Osteoblast (primary cell): ENCODE measurements at regions not wholly inside any gene's neighbourhood (a gene's known extent, or its start where the extent isn't known, plus 50 kb on each side); places are given as distances from the start of the nearest gene placed in this dataset.

Source experiments
- DNase-seq: peaks from one replicate; pipeline ENCODE4 v3.0.0; 2011; ENCODE audit warnings: low spot score, mixed read lengths; ENCODE audit not compliant: insufficient read length; ENCODE audit errors: missing footprints
- H2AFZ ChIP-seq: 2 replicates; pipeline ENCODE4 v1.6.0; 2011; ENCODE audit warnings: mild to moderate bottlenecking, low read length
- H3K27ac ChIP-seq: 2 replicates; pipeline ENCODE4 v1.5.1; 2011; ENCODE audit warnings: mild to moderate bottlenecking, low read depth, low read length, moderate library complexity
- H3K27me3 ChIP-seq: 2 replicates; pipeline ENCODE4 v1.6.0; 2012; ENCODE audit warnings: mild to moderate bottlenecking, control low read depth, inconsistent platforms, low read length, moderate library complexity; ENCODE audit not compliant: insufficient read depth
- H3K36me3 ChIP-seq: 2 replicates; pipeline ENCODE4 v1.5.1; 2011; ENCODE audit warnings: mild to moderate bottlenecking, low read length, control low read depth, moderate library complexity; ENCODE audit not compliant: insufficient read depth
- H3K4me1 ChIP-seq: 2 replicates; pipeline ENCODE4 v1.5.1; 2011; ENCODE audit warnings: mild to moderate bottlenecking, low read length, control low read depth, moderate library complexity; ENCODE audit not compliant: insufficient read depth
- H3K4me2 ChIP-seq: 2 replicates; pipeline ENCODE4 v1.6.0; 2011; ENCODE audit warnings: mild to moderate bottlenecking, low read length; ENCODE audit not compliant: insufficient read depth
- H3K4me3 ChIP-seq: fragments of 200-600 bp; sonication (generic); 3 replicates; pipeline ENCODE4 v1.5.1; 2012; ENCODE audit warnings: mild to moderate bottlenecking, low read length, inconsistent platforms; ENCODE audit not compliant: insufficient read depth
- H3K79me2 ChIP-seq: 2 replicates; pipeline ENCODE4 v1.6.0; 2012; ENCODE audit warnings: mild to moderate bottlenecking, low read length, control low read depth, inconsistent platforms; ENCODE audit not compliant: insufficient read depth
- H3K9me3 ChIP-seq: 2 replicates; pipeline ENCODE4 v1.5.1; 2011; ENCODE audit warnings: low read depth, low read length, control low read depth
- H4K20me1 ChIP-seq: 2 replicates; pipeline ENCODE4 v1.6.0; 2012; ENCODE audit warnings: mild to moderate bottlenecking, low read length, control low read depth; ENCODE audit not compliant: insufficient read depth
- CTCF ChIP-seq: IDR thresholded peaks from 2 replicates; pipeline ENCODE4 v1.5.1; 2011; ENCODE audit warnings: mild to moderate bottlenecking, low read depth, low read length, moderate library complexity; ENCODE audit errors: extremely low read depth

- Histone ChIP-seq H3K4me1 (no peaks in the 10 kb centered on the region), H3K27me3 (no peaks in the 10 kb centered on the region), H3K4me3 (no peak overlapping the region), H3K79me2 (no peaks in the 10 kb centered on the region), H3K9me3 (peaks cover 10% of the 10 kb centered on the region), H4K20me1 (no peaks in the 10 kb centered on the region), H2AFZ (no peak overlapping the region), H3K27ac (no peak overlapping the region), H3K4me2 (no peak overlapping the region), H3K36me3 (no peaks in the 10 kb centered on the region)
- DNase-seq: no peak
- TF ChIP-seq CTCF: no peak
These were observed 483.2 kb upstream of the GYPC start for GRCh38 chr2:126172631-126173184.

- DNase-seq: no peak
- Histone ChIP-seq H3K4me3 (no peak overlapping the region), H3K79me2 (no peaks in the 10 kb centered on the region), H3K4me1 (no peaks in the 10 kb centered on the region), H3K36me3 (no peaks in the 10 kb centered on the region), H3K27ac (no peak overlapping the region), H2AFZ (no peak overlapping the region), H3K9me3 (peaks cover 10% of the 10 kb centered on the region), H4K20me1 (no peaks in the 10 kb centered on the region), H3K4me2 (no peak overlapping the region), H3K27me3 (no peaks in the 10 kb centered on the region)
- no peak for TF ChIP-seq CTCF
These were observed 480.7 kb upstream of the GYPC start for GRCh38 chr2:126175222-126175621.

GRCh38 chr2:126177479-126177878, 478.5 kb upstream of the GYPC start:
- H3K4me2 ChIP-seq: no peak overlapping the region
- H3K4me1 ChIP-seq: no peaks in the 10 kb centered on the region
- H3K27me3 ChIP-seq: no peaks in the 10 kb centered on the region
- H3K27ac ChIP-seq: no peak overlapping the region
- no peaks in the 10 kb centered on the region for H3K79me2 ChIP-seq
- H3K36me3 ChIP-seq: no peaks in the 10 kb centered on the region
- H4K20me1 ChIP-seq: no peaks in the 10 kb centered on the region
- no peak overlapping the region for H2AFZ ChIP-seq
- H3K9me3 ChIP-seq: peaks cover 7% of the 10 kb centered on the region
- TF ChIP-seq CTCF: no peak
- no peak overlapping the region for H3K4me3 ChIP-seq
- no peak for DNase-seq

- no peak overlapping the region for H3K27ac ChIP-seq
- no peak overlapping the region for H3K4me3 ChIP-seq
- H3K79me2 ChIP-seq: no peaks in the 10 kb centered on the region
- no peak overlapping the region for H2AFZ ChIP-seq
- no peak overlapping the region for H3K4me2 ChIP-seq
- H3K4me1 ChIP-seq: no peaks in the 10 kb centered on the region
- no peak for TF ChIP-seq CTCF
- H3K36me3 ChIP-seq: no peaks in the 10 kb centered on the region
- no peaks in the 10 kb centered on the region for H3K9me3 ChIP-seq
- no peak for DNase-seq
- no peaks in the 10 kb centered on the region for H4K20me1 ChIP-seq
- H3K27me3 ChIP-seq: no peaks in the 10 kb centered on the region
These were observed 468.3 kb upstream of the GYPC start for GRCh38 chr2:126187668-126188067.
